Iris pigment epithelial cell (primary cell): ENCODE measurements at regions not wholly inside any gene's neighbourhood (a gene's known extent, or its start where the extent isn't known, plus 50 kb on each side); places are given as distances from the start of the nearest gene placed in this dataset.

Experiments used
- DNase-seq: peaks from one replicate; pipeline ENCODE4 v3.0.0-alpha.2; 2011; ENCODE audit warnings: low read depth

DNA sequence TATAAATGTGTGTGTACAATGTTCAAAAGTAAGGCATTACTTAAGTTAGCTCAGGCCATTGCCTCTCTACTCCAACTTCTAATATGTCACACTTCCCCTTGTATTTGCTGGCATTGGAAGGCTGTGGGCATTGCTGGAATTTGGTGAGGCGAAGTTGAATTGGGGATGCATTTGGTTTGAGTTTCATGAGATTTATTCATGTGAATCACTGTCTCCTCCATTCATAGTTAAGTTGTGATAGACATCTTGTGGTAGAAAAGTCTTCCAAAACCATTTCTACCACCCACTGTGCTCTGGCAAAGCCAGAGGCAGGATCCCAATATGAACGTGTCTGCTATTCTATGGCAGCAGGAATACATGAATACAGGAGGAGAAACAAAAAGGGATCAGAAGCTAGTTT lies 397.8 kb upstream of the USP24 start:
- no peak for DNase-seq

DNA sequence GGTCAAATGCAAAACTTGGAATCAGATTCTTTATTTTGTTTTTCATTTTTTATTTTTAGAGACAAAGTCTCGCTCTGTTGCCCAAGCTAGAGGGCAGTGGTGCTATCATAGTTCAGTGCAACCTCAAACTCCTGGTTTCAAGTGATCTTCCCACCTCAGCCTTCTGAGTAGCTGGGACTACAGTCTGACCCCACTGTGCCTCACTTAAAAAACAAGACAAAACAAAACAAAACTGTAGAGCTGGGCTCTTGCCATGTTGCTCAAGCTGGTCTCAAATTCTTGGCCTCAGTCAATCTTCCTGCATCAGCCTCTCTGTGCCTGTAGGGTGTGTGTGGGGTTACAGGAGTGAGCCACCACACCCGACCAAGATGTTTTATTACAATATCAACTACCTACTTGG lies 396.0 kb upstream of the USP24 start:
- DNase-seq, result peak; percentile 40

DNA sequence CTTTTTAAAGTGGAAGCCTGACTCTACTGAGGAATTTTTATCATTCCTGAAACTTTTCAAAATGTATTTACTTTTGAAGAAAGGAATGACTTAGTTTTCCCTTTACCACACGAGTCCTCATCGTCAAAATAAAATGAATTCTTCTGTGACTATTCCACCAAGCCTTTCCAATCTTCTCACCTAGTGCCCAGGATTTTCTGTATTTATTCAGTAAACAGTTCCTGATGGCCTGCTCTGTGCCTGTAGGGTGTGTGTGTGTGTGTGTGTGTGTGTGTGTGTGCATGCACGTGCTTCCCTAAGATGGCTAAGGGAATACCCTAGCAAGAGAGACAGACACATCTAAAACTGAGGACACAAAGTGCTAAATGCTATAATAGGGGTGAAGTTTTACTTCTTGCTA lies 395.0 kb upstream of the USP24 start:
- DNase-seq, result no peak

DNA sequence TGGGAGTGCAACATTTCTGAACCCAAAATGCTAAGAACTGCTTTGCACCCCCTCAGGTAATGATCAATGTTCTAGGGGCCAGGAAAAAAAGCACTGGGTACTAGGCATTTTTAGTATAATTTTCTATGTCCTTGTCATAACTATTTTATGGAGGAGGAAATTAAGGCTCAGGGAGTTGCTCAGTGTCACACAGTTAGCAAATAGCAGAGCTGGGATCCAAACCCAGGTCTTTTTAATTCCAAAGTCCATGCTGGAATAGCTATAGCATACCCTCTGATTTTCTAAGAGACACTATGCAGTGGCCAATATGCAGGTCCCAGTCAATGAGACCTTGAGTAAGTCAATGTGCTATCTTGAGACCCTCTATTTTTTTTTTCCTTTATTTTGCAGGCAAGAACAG lies 394.5 kb upstream of the USP24 start:
- DNase-seq, result no peak

GRCh38 chr1:55605155-55605554 lies 390.0 kb upstream of the USP24 start:
- no peak for DNase-seq

GRCh38 chr1:55604749-55605148 lies 389.6 kb upstream of the USP24 start:
- no peak for DNase-seq

GRCh38 chr1:55604179-55604578 lies 389.0 kb upstream of the USP24 start:
- no peak for DNase-seq

DNA sequence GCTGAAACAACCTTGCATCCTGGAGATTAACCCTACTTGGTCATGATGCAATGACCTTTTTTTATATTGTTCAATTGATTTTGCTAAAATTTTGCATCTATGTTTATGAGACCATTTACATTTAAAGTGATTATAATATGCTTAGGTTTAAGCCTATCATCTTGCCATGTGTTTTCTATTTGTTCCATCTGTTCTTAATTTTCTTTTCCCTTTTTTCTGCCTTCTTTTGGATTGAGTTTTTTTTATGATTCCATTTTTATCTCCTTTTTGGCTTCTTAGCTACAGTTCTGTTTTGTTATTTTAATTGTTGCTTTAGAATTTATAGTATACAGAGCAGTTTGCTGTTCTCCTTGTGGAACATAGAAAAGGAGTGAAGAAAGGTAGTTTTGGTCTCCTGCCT lies 385.1 kb upstream of the USP24 start:
- DNase-seq, result no peak

DNA sequence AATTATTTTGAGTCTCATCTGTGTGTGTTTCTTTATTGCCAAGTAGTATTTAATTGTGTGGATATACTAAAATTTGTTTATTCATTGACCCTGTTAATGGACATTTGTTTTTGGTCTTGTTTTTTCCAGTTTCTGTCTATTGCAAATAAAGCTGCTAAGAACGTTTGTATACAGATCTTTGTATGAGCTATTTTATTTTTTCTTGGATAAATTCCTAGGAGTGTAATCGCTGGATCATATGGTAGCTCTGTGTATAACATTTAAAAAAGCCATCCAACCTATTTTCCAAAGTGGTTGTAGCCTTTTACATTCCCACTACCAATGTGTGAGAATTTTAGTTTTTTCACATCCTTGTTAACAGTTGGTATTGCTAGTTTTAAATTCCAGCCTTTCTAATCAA lies 382.7 kb upstream of the USP24 start:
- no peak for DNase-seq

DNA sequence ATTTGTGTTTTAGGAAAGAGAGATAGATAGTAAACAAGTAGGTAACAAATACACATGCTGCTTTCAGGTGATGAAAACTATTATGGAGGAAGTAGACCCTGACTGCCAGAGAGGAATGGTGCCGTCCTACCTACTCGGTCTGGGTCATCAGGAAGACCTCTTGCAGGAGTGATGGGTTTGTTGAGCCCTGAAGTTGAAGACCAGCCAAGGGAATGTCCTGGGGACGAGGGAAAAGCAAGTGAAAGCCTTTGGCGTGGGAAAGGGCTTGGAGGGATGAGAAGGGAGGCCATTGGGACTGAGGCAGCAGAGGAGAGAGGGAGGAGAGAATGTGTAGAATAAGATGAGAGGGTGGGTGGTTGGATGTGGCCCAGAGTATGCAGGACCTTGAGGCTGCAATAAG lies 379.5 kb upstream of the USP24 start:
- DNase-seq, result no peak

DNA sequence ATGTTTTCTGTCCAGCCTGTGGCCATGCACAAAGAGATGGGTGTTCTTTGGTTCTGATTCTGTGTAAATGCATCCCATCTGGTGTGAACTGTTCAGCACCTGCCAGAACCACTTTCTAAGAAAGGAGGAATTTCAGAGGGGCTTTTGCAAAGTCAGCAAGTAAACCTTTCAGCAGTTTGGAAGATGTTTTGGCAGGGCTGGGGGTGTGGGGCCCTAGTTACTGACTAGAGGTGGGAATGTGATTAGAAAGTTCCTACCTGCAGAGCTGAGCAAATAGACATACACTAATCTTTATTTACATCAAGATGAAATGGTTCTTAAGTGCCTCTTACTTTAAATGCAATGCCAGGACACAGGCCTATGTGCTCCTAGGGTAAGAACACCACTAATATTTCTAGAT lies 378.1 kb upstream of the USP24 start:
- no peak for DNase-seq

DNA sequence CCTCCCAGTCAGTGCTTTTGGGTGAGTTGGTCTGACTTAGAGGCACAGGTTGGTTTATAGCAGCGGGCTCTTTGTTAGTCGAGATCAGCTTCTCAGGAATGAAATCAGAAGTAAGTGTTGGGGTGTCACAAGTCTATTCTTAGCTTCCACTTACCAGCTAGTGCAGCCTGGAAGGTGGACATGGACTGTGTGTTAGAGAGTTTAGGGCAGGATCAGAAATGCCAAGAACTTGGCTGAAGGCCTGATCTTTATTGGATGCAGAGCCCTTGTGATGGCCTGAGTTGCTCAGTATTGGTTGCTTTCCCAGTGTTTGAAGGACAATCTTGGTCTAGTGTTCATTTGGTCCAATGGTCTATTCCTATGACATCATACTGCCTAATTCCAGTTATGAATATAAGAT lies 377.0 kb upstream of the USP24 start:
- DNase-seq, result no peak

GRCh38 chr1:55589671-55590297 lies 374.6 kb upstream of the USP24 start:
- DNase-seq, result peak; percentile 37

DNA sequence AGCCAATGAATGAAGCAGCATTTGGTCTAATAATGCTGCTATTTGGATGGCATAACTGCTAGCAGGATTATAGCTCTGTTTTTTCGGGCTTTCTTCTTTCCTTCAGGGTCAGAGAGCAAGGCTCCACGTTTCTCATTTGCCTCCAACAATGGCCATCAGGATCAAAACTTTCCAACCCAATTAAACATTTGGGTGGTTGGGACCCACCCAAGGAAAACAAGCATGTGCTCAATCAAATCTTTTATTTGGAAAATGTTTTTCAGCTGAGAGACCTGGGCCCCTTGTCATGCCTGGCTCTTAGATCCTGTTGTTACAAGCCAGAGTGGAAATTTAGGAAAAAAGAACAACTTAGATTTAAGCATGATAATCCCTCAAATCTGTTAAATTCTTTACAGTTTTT lies 373.1 kb upstream of the USP24 start:
- no peak for DNase-seq

DNA sequence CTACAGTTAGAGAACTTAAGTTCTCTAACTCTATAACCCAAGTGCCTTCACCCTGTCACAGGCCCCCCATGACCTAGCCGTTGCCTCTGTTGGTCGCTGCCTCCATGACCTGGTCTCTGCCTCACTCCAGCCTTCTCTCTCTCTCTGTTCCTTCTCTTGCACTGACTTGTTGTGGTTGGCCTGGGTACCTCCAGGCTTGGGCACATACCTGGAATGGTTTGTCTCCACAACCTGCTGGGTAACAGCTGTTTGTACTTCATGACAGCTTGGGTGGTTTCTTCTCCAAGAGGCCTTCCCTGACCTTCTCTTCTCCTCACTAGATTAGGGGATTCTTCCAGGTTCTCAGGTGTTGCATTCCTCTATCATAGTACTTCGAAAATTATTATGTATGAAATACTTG lies 371.6 kb upstream of the USP24 start:
- no peak for DNase-seq

DNA sequence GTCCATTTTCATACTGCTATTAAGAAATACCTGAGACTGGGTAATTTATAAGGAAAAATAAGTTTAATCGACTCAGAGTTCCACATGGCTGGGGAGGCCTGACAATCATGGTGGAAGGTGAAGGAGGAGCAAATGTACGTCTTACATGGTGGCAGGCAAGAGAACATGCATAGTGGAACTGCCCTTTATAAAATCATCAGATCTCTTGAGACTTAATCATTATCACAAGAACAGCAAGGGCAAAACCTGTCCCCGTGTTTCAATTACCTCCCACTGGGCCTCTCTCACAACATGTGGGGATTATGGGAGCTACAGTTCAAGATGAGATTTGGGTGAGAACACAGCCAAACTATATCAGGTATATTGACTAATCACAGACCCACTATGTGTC lies 370.2 kb upstream of the USP24 start:
- no peak for DNase-seq

GRCh38 chr1:55584526-55585401 lies 369.6 kb upstream of the USP24 start:
- peak; percentile 45 for DNase-seq

DNA sequence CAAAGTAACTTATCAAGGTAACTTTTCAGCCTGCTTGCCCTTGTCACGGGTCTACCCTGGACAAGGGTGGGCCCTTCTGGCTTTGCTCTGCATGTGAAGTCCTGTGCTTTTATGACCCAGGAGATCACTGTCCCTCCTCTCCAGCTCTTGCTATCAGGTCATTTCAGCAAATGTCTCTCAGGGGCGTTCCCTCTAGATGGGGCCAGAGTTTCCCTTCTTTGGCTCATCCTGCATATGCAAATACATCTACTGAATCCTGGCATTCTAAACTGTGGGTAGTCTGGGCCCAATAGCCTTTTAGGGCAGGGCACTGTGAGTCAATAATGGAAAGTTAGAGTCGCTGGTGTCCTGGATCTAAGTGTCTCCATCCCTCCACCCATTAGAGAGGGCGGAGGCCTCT lies 366.9 kb upstream of the USP24 start:
- no peak for DNase-seq

- DNase-seq, result peak; percentile 94
These were observed 365.7 kb upstream of the USP24 start for GRCh38 chr1:55580845-55581332.

- DNase-seq, result no peak
These were observed 364.3 kb upstream of the USP24 start for GRCh38 chr1:55579332-55580001.

GRCh38 chr1:55578646-55579045 lies 363.5 kb upstream of the USP24 start:
- DNase-seq, result no peak

DNA sequence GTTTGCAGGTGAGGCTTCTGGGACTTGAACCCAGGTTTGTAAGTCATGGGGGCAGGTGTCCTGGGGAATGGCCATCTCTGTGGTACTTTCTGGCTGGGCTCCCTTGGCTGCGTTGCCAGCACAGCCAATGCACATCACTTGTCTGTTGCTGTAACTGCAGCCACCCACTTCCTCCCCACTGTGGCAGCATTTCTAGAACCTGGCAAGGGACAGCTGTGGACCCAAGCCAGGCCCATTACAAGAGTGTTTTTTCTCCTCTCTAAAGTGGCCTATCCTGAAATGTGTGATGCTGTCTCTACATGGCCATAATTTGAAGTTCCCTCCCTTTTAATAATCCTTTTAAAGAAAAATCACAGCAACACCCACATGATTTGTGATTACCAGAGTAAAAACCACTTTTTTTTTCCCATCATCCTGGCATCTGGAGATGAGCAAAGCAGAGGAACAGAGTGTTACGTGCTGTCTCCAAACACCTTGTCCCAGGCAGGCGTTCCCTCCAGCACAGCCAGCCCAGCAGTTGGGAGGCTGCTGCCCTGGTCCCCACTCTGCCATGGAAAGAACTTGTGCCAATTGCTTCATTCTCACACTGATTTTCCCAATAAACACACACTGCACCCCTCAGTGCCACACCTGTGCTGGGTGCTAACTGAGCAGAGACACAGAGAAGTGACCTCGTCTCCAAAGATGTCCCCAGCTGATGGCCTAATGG lies 360.6 kb upstream of the USP24 start:
- no peak for DNase-seq
